GM23338 (cell line): ENCODE measurements at regions not wholly inside any gene's neighbourhood (a gene's known extent, or its start where the extent isn't known, plus 50 kb on each side); places are given as distances from the start of the nearest gene placed in this dataset.

ENCODE experiments used
- EZH2 ChIP-seq: fragments of 200-600 bp; sonication (generic); IDR thresholded peaks from one replicate; pipeline ENCODE4 v1.8.0; 2017; ENCODE audit warnings: antibody characterized with exemption, mild to moderate bottlenecking, low read depth; ENCODE audit not compliant: unreplicated experiment
- POLR2AphosphoS5 ChIP-seq: IDR thresholded peaks from 2 replicates; pipeline ENCODE4 v1.6.1; 2016; ENCODE audit warnings: antibody characterized with exemption, low read depth
- TF ChIP-seq, protein P1 (sequence below), 2 experiments: fragments of 200-600 bp in 1 of 2; sonication (generic) in 1 of 2; conservative IDR thresholded peaks; 2 replicates each; pipeline versions ENCODE4 v1.5.1 to v1.6.1; 2016 to 2017; ENCODE audit warnings: antibody characterized with exemption in 2 of 2, low read depth in 2 of 2, mild to moderate bottlenecking in 2 of 2, moderate library complexity in 1 of 2

DNA sequence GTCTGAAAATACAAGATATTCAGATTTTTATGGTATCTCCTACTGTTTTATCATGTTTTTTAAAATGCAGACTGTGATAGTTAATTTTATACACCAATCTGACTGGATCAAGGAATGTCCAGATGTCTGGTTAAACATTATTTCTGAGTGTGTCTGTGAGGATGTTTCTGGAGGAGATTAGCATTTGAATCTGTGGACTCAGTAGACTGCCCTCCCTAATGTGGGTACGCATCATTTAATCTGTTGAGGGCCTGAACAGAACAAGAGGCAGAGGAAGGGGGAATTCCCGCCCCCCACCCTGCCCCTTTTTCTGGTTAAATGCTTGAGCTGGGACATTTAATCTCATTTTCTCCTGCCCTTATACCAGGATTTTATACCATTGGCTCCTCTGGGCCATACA is 72.1 kb downstream of the AVPR1A start:
- TF ChIP-seq, protein P1, sequence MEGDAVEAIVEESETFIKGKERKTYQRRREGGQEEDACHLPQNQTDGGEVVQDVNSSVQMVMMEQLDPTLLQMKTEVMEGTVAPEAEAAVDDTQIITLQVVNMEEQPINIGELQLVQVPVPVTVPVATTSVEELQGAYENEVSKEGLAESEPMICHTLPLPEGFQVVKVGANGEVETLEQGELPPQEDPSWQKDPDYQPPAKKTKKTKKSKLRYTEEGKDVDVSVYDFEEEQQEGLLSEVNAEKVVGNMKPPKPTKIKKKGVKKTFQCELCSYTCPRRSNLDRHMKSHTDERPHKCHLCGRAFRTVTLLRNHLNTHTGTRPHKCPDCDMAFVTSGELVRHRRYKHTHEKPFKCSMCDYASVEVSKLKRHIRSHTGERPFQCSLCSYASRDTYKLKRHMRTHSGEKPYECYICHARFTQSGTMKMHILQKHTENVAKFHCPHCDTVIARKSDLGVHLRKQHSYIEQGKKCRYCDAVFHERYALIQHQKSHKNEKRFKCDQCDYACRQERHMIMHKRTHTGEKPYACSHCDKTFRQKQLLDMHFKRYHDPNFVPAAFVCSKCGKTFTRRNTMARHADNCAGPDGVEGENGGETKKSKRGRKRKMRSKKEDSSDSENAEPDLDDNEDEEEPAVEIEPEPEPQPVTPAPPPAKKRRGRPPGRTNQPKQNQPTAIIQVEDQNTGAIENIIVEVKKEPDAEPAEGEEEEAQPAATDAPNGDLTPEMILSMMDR (conservative IDR thresholded peaks at IDR 0.05; ENCODE audit: low read depth in 2 of 2): no peak
- TF ChIP-seq EZH2 (no peak), POLR2AphosphoS5 (no peak)
